HG02642 (cell line): ENCODE measurements at regions not wholly inside any gene's neighbourhood (a gene's known extent, or its start where the extent isn't known, plus 50 kb on each side); places are given as distances from the start of the nearest gene placed in this dataset.

Experiments
- ATAC-seq: cut with Tn5 transposase; IDR thresholded peaks from one replicate; pipeline ENCODE4 v1.9.1; 2021; ENCODE audit warnings: mild to moderate bottlenecking; ENCODE audit not compliant: unreplicated experiment, poor library complexity

- no peak for ATAC-seq
Observed at GRCh38 chr3:5727743-5728484, 540.4 kb downstream of the EDEM1 start.

DNA sequence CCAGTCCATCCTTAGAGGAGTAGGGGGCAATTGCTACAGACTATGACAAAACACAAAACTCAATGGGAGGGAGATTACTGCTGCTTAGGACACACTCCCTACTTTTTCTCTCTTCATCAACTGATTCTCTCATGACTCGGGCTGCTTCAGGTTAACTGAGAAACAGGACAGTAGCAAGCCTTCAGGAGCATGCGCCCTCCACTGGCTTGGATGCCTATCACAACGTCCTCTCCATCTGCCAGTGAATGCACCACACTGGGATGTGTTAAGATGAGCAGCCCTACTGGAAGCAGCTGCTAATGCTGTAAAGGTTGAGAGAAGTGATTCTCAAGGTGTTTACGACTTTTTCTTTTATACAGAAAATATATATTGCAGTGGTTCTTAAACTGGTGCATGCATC, 542.3 kb downstream of the EDEM1 start:
- ATAC-seq = no peak

GRCh38 chr3:5731100-5731499, 543.6 kb downstream of the EDEM1 start:
- ATAC-seq = no peak

DNA sequence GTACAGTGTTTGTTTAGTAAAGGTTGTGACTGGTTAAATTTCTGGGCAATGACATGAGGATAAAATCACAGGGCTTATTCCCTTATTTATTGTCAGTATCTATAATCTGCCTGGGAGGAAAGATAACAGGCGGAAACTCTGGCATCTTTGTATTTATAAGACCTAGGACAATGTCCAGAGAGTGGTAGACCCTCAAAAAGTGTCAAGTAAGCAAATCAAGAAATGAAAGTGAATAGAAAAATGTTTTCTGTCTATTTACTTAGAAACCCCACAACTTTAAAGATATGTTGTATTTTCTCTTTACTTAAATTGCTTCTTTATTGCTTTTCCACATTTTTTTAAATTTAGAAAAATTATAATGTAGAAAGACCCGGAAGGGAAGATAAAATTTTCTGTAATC, 544.6 kb downstream of the EDEM1 start:
- no peak for ATAC-seq

GRCh38 chr3:5733995-5734394, 546.5 kb downstream of the EDEM1 start:
- ATAC-seq = no peak

DNA sequence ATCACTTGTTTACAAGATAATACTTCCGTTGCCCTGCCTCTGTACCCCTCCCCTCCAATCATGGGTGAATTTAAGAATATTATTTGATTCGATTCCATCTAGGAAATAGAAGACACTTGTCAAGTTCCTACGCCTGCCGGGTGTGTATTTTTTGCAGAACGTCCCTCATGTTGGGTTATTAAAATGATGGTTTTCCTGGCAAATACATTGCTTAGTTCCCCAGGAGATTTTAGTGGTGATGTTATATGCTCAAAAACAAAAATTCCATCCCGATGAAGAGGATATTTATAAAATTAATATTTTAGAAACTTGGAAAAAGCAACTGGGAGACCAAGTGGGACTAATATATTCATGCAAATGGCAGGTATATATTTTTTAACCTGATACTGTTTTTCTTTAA, 548.4 kb downstream of the EDEM1 start:
- no peak for ATAC-seq

DNA sequence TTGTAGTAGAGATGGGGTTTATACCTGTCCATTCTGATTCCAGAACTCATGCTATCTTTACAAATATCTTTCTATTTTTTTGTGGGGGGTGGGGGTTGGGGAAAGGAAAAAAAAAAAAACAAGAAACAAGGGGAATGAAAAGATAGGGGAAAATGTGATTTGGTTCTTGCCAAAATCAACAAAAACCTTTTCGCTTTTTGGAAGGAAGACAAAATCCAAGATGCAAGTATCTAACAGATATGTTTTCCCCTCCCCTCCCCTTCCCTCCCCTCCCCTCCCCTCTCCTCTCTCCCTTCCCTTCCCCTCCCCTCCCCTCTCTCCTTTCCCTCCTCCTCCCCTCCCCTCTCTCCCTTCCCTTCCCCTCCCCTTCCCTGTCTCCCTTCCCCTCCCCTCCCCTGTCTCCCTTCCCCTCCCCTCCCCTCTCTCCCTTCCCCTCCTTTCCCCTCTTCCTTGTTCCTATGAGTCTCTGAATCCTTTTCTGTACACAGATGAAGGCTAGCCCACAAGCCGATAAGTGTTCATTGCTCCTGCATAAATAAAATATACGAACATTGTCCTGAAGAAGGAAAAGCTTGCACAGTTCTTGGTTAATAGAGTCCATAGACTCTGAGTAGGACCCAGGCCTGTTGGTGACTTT, 551.9 kb downstream of the EDEM1 start:
- no peak for ATAC-seq

DNA sequence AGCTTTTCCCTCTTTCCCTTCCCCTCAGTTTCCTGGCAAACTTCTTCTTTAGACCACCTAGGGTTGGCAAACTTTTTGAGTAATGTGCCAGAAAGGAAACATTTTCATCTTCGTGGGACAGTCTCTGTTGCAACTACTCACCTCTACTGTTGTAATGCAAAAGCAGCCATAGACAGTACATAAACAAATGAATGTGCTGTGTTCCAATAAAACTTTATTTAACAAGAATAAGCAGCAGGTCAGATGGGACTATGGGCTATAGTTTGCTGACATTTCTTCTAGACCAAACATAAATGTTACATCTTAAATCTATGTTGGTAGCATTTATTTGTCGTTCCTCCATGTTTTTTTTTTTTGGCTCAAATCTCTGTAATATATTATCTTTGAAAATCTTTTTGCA, 552.4 kb downstream of the EDEM1 start:
- ATAC-seq = no peak

DNA sequence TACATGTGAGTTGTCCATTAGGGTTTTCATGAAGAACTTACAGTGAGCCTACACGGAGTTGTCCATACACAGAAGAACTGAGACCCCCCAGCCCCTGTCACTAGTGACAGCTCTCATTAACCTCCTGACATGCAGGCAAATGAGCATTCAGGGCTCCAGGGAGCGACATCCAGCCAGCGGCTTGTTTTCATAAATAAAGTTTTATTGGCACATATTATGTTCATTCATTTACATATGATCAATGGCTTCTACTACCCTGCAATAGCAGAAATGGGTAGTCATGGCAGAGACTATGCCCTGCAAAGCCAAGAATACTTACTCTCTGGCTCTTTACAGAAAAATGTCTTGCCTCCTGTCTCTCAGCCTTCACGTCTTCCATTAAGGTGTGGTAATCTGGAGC, 553.5 kb downstream of the EDEM1 start:
- no peak for ATAC-seq

DNA sequence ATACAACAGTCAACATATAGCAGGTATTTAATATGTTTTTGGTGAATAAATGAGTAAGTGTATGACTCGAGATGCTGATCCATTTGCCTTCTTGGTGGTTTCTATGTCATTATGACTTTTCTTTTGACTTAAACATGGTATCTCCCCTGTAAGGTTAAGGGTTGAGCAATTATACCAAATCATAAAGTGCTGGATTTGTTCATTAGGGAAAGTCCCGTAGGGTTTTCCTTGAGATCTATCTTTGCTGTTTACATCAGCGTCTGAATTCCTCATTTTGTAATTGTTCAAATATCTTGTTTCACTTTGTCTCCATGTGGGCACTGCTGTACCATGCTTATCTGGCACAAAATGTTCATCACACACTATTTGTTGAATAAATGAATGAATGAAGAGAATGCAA, 562.6 kb downstream of the EDEM1 start:
- ATAC-seq = no peak

- ATAC-seq = no peak
Observed at GRCh38 chr3:5750874-5751640, 563.5 kb downstream of the EDEM1 start.

DNA sequence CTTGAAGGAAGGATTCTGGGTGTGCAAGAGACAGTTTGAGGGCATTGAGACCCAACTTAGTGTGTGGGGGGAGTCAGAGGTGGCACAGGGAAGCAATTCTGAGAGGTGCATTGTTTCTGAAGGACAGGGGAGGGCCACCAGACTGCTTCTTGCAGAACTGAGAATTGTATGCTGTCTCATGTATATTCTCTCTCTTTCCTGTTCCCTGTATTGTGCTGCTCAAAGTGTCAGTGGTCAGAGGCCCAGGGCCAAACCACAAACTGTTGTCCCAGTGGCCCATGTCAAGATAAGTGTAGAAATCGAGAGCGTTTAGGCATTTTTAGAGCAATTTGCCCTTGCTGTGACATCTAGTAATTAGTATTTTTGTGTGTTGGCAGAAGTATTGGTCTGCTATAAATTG, 567.1 kb downstream of the EDEM1 start:
- no peak for ATAC-seq

GRCh38 chr3:5756443-5756842, 568.9 kb downstream of the EDEM1 start:
- ATAC-seq = no peak

- ATAC-seq = no peak
Observed at GRCh38 chr3:5757213-5757804, 569.8 kb downstream of the EDEM1 start.

- ATAC-seq = no peak
Observed at GRCh38 chr3:5758699-5759098, 571.2 kb downstream of the EDEM1 start.

- no peak for ATAC-seq
Observed at GRCh38 chr3:5762506-5762905, 575.0 kb downstream of the EDEM1 start.

- no peak for ATAC-seq
Observed at GRCh38 chr3:5766848-5767247, 579.3 kb downstream of the EDEM1 start.

- ATAC-seq = no peak
Observed at GRCh38 chr3:5767304-5767703, 579.8 kb downstream of the EDEM1 start.

- no peak for ATAC-seq
Observed at GRCh38 chr3:5768281-5768945, 580.9 kb downstream of the EDEM1 start.

GRCh38 chr3:5769825-5770224, 582.3 kb downstream of the EDEM1 start:
- no peak for ATAC-seq

- ATAC-seq = no peak
Observed at GRCh38 chr3:5774337-5774736, 586.8 kb downstream of the EDEM1 start.
